ENCODE measurements at regions not wholly inside any gene's neighbourhood (a gene's known extent, or its start where the extent isn't known, plus 50 kb on each side); places are given as distances from the start of the nearest gene placed in this dataset.

- TF ChIP-seq CTCF (IDR thresholded peaks at IDR 0.05; ENCODE audit: low read length) (peak; percentile 75), EZH2 (optimal IDR thresholded peaks at IDR 0.05; ENCODE audit: low read depth, low read length) (no peak)
- no peaks in the 10 kb centered on the region for H3F3A ChIP-seq (ENCODE audit: insufficient read depth, low read length)
- H3K9me3 ChIP-seq (replicated peaks; ENCODE audit: insufficient read depth, low read length) = no peaks in the 10 kb centered on the region
- no peaks in the 10 kb centered on the region for H3K27me3 ChIP-seq (replicated peaks; ENCODE audit: insufficient read depth, low read length)
- H4K20me1 ChIP-seq (ENCODE audit: insufficient read depth, low read length) = no peaks in the 10 kb centered on the region
- H3K9me2 ChIP-seq (replicated peaks; ENCODE audit: insufficient read depth, low read length) = no peaks in the 10 kb centered on the region
- H3K9ac ChIP-seq (ENCODE audit: low read length) = no peak overlapping the region
- no peak overlapping the region for H2AFZ ChIP-seq (ENCODE audit: low read length)
- no peak overlapping the region for H3K4me2 ChIP-seq (ENCODE audit: low read depth, low read length)
- H3K4me3 ChIP-seq (ENCODE audit: low read length) = no peak overlapping the region
- no peaks in the 10 kb centered on the region for H3K4me1 ChIP-seq (ENCODE audit: low read length)
- no peak overlapping the region for H3K27ac ChIP-seq (ENCODE audit: low read length)
- peak; percentile 52 for DNase-seq
- H3K36me3 ChIP-seq (replicated peaks; ENCODE audit: insufficient read depth, low read length) = no peaks in the 10 kb centered on the region
- H3K79me2 ChIP-seq (ENCODE audit: low read length) = no peaks in the 10 kb centered on the region
Measured at GRCh38 chr2:75896779-75897366, 186.2 kb upstream of the GCFC2 start.

- H3K27ac ChIP-seq (ENCODE audit: low read length) = no peak overlapping the region
- H3K4me1 ChIP-seq (ENCODE audit: low read length) = no peaks in the 10 kb centered on the region
- no peaks in the 10 kb centered on the region for H3K9me2 ChIP-seq (replicated peaks; ENCODE audit: insufficient read depth, low read length)
- H2AFZ ChIP-seq (ENCODE audit: low read length) = no peak overlapping the region
- no peaks in the 10 kb centered on the region for H3K36me3 ChIP-seq (replicated peaks; ENCODE audit: insufficient read depth, low read length)
- no peaks in the 10 kb centered on the region for H3K79me2 ChIP-seq (ENCODE audit: low read length)
- H3K9me3 ChIP-seq (replicated peaks; ENCODE audit: insufficient read depth, low read length) = no peaks in the 10 kb centered on the region
- no peak for DNase-seq
- no peak overlapping the region for H3K4me2 ChIP-seq (ENCODE audit: low read depth, low read length)
- TF ChIP-seq CTCF (IDR thresholded peaks at IDR 0.05; ENCODE audit: low read length) (no peak), EZH2phosphoT487 (IDR thresholded peaks at IDR 0.05; ENCODE audit: low read length) (no peak), EZH2 (optimal IDR thresholded peaks at IDR 0.05; ENCODE audit: low read depth, low read length) (no peak)
- no peaks in the 10 kb centered on the region for H3F3A ChIP-seq (ENCODE audit: insufficient read depth, low read length)
- H4K20me1 ChIP-seq (ENCODE audit: insufficient read depth, low read length) = no peaks in the 10 kb centered on the region
- H3K27me3 ChIP-seq (replicated peaks; ENCODE audit: insufficient read depth, low read length) = no peaks in the 10 kb centered on the region
- H3K9ac ChIP-seq (ENCODE audit: low read length) = no peak overlapping the region
- no peak overlapping the region for H3K4me3 ChIP-seq (ENCODE audit: low read length)
Measured at GRCh38 chr2:75894170-75894569, 183.5 kb upstream of the GCFC2 start.

GRCh38 chr2:75892490-75892889 is 181.8 kb upstream of the GCFC2 start:
- no peaks in the 10 kb centered on the region for H3K27me3 ChIP-seq (replicated peaks; ENCODE audit: insufficient read depth, low read length)
- H3K4me2 ChIP-seq (ENCODE audit: low read depth, low read length) = no peak overlapping the region
- no peak for TF ChIP-seq EZH2 (optimal IDR thresholded peaks at IDR 0.05; ENCODE audit: low read depth, low read length)
- no peak for TF ChIP-seq EZH2phosphoT487 (IDR thresholded peaks at IDR 0.05; ENCODE audit: low read length)
- TF ChIP-seq CTCF (IDR thresholded peaks at IDR 0.05; ENCODE audit: low read length) = no peak
- no peak overlapping the region for H3K4me3 ChIP-seq (ENCODE audit: low read length)
- no peaks in the 10 kb centered on the region for H3K36me3 ChIP-seq (replicated peaks; ENCODE audit: insufficient read depth, low read length)
- no peaks in the 10 kb centered on the region for H3F3A ChIP-seq (ENCODE audit: insufficient read depth, low read length)
- no peaks in the 10 kb centered on the region for H3K9me2 ChIP-seq (replicated peaks; ENCODE audit: insufficient read depth, low read length)
- no peak for DNase-seq
- H4K20me1 ChIP-seq (ENCODE audit: insufficient read depth, low read length) = no peaks in the 10 kb centered on the region
- no peak overlapping the region for H3K27ac ChIP-seq (ENCODE audit: low read length)
- H3K4me1 ChIP-seq (ENCODE audit: low read length) = no peaks in the 10 kb centered on the region
- H3K79me2 ChIP-seq (ENCODE audit: low read length) = no peaks in the 10 kb centered on the region
- no peak overlapping the region for H2AFZ ChIP-seq (ENCODE audit: low read length)
- no peaks in the 10 kb centered on the region for H3K9me3 ChIP-seq (replicated peaks; ENCODE audit: insufficient read depth, low read length)
- H3K9ac ChIP-seq (ENCODE audit: low read length) = no peak overlapping the region
